ELF-1 (cell line): ENCODE measurements at regions not wholly inside any gene's neighbourhood (a gene's known extent, or its start where the extent isn't known, plus 50 kb on each side); places are given as distances from the start of the nearest gene placed in this dataset.

Experiments used
- DNase-seq: peaks from one replicate; pipeline ENCODE4 v3.0.0-alpha.2; 2016; ENCODE audit warnings: low read depth, low spot score

DNA sequence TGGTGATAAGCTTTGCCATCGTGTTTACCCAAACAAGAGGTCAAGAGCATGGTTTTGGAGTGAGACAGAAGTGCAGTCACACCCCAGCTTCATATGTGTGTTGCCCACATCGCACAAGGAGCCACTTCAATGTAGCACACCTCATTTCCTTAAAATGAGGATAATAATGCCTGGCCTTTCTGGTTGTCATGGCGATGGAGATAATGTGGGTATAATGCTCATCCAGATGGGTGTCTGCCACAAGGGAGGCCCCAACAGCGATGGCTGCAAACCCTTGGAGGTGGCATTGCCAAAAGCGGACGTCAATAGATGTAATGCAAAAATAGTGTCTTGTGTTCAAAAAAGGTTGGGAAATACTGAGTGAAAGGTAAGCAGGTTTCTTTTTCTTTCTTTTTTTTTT, 83.1 kb upstream of the AJAP1 start:
- DNase-seq = no peak

GRCh38 chr1:4573526-4573925, 80.9 kb upstream of the AJAP1 start:
- no peak for DNase-seq

DNA sequence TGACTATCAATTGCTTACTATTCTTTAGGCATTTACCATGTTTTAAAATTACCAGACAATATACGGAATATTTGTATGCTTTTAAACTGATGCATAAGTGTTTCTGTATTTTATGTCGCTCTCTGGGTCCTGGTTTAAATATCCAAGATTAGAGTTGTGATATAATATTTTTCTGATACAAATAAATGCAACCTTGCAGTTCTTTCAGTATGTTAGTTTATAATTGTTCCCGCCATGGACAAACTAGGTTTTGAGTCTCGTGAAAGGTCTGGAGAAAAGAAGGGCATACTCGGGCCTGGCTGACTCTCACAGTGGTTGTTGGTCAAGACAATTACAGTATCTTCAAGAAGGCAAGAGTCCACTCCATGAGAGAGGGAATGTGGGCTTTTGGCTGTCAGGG, 72.6 kb upstream of the AJAP1 start:
- DNase-seq = no peak

DNA sequence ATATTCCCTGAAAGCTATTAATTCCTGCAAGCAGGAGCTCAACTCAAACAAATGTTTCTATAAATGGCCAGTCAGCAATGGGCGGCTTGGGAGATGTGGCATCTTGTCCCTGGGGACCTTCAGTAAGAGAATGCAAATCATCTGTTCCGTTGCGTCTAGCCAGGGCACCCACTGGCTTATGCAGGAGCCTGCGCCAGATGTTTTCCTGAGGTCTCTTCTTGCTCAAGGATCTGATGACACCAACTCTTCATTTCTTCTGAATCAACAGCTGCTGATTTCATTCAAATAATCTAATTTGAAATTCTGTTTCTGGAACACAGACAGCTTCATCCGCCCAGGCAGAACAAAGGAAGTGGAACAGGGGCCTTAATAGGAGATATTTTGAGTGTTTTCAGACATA, 70.0 kb upstream of the AJAP1 start:
- DNase-seq = no peak

- no peak for DNase-seq
Observed at GRCh38 chr1:4585216-4585615, 69.2 kb upstream of the AJAP1 start.

DNA sequence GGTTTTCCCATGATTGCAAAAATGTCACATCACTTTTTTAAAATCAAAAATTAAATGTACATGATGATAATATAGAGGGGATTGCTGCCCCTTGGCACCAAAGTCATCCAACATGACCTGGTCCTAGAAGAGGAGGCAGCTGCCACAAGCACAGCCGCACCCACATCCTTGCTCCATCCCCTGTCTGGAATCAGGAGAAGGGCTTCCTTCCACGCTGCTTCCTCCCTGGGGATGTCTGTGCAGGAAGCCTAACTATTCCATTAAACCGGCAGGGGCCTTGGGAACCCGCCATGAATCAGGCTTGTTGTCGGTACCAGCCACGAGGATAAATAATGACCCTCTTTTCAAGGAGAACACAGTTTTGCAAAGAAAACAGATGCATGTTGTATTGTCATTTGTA, 68.7 kb upstream of the AJAP1 start:
- DNase-seq = no peak

DNA sequence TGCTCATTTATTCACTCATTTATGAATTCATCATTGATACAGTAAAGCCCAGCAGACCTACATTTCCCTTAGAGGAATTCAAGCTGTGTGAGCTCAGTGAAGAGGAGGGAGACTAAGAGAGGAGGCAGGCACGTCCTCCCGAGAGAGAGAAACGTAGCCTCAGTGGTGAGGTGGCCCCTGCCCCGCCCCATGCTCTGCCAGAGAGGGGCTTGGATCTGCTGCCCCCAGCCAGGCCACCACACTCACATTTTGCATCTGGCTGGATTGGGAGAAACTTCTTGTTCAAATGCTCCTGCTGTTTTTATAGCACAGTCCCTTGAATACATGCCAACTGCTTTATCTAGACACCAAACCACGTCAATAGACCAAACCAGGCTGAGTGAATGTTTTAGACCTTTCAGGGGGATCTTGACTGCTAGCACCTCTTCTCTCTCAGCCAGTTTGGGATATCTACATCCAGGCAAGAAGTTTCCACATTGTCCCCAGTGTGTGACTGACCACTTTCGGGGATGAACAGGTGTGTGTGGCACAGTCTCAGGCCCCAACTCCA, 67.7 kb upstream of the AJAP1 start:
- no peak for DNase-seq

DNA sequence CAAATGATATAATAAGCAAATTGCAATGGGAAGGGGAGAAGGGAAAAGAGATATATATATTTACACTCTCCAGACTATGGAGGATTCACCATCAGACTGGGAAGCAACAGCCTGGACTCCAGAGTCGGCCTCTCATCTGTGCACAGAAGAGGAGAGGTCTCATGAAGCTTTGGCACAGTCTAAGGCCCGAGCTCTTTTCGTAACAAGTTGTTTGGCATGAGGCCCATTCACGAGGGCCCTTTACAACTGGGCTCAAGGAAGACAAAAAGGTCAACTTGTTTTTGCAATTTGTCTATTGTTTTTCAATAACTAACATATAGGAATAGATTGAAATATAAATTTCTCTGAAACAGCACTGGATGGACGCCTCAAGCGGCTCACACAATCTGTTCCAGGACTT, 66.7 kb upstream of the AJAP1 start:
- DNase-seq = no peak

DNA sequence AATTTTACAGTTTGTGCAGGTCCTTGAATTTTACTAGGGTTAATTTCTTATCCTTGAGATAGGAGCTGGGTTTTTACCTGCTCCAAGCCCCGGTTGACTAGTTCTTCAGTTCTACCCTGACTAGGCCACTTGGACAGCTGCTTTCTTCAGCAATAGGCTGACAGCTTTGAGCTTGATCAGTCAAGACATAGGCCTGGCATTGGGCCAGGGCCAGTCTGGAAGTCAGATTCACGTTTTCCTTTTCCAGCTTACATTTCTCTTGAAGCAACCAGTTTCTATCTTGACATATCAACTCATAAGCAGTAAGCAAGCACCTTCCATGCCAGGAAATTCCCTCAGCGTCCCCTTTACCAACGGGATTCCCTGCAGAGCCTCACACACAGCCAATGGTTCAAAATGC, 63.7 kb upstream of the AJAP1 start:
- no peak for DNase-seq

DNA sequence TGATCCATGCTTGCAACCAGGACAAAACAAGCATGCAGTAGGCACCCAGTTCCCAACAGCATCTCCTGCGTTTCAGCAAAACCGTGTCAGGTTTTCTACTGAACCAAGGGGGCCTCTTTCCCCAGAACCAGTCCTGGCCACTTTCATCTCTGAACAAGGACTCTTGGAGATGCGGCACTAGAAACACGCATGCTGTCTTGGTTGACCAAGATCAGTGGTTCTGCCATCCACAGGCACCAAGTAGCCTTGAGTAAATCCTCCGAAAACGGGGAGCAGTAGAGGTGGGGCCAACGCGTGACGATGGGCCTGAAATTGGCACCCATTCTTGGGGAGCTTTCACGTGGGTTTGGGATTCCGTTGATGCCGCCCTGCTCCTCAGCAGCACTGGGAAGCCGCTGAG, 62.5 kb upstream of the AJAP1 start:
- DNase-seq = no peak

DNA sequence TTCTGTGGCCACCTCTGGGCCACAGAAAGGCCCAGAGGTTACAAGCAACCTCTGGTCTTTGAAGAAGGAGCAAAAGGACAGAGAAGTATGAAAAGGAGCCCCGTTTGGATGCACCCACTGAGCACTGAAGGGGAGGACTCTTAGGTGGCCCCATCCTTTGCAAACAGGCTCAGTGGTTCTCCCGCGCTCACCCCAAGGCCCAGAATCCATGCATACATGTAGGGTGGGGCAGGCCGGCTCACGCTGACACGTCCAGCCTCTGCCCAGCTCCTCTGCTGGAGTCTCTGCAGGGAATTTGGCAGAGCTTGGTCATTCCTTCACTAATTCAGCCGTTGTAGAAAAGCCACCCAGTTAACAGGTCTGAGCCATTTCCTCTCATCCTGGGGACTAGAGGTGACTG, 61.3 kb upstream of the AJAP1 start:
- no peak for DNase-seq

DNA sequence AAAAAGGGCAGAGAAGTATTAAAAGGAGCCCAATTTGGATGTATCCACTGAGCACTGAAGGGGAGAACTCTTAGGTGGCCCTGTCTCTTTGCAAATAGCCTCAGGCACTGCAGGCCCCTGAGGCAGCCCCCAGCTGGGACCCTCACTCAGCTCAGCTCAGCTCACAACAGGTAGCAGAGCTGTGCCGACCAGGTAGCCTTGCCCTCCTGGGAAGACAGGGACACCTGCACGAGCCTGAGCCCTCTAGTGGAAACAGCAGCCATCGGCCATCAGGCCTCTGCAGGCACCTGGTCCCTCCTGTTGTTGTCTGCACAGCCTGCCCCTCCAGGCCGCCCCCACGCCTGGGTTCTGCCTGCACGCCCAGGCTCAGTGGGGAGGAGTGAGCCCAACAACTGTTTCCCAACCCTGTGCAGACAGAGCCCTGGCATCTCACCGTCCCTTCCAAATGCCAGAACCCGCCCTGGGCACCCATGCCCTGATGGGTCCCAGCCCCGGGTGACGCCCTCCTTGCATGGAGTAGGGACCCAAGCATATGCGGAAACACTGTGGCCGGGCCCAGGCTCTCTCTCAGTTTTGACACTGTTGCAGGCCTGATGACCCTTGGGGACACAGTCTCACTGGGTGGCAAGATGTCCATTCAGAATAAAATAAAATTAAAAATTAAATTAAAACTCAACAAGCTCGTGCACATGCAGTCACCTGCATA, 60.0 kb upstream of the AJAP1 start:
- DNase-seq = peak; percentile 47

GRCh38 chr1:4595341-4596225, 58.8 kb upstream of the AJAP1 start:
- DNase-seq = no peak

GRCh38 chr1:4596486-4596885, 57.9 kb upstream of the AJAP1 start:
- DNase-seq = no peak

- no peak for DNase-seq
Observed at GRCh38 chr1:4597020-4597419, 57.4 kb upstream of the AJAP1 start.

- no peak for DNase-seq
Observed at GRCh38 chr1:4598561-4598960, 55.8 kb upstream of the AJAP1 start.

DNA sequence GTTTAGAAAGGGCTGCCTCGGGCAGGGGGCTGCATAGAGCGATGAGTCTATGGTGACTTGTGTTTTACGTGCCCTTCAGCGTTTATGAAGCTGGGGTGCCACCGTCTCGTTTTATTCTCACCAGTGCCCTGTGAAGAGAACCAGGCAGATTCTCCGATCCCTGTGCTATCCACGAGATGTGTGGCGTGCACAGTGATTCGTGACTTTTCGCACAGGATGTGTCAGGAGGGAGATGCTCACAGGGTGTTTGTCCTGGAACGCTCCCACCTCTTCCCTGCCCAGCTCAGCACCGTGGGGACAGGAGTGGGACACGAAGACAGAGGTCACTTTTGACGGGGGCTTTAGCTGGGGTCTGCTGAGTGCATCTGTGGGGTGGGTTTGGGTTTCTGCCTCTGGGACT, 54.9 kb upstream of the AJAP1 start:
- DNase-seq = no peak

- DNase-seq = peak; percentile 46
Observed at GRCh38 chr1:4599951-4600481, 54.4 kb upstream of the AJAP1 start.

GRCh38 chr1:4600615-4601460, 53.6 kb upstream of the AJAP1 start:
- DNase-seq = no peak

GRCh38 chr1:4601941-4602340, 52.5 kb upstream of the AJAP1 start:
- no peak for DNase-seq

GRCh38 chr1:4602462-4603294, 51.7 kb upstream of the AJAP1 start:
- no peak for DNase-seq
